OCI-LY7 (cell line): ENCODE measurements at regions not wholly inside any gene's neighbourhood (a gene's known extent, or its start where the extent isn't known, plus 50 kb on each side); places are given as distances from the start of the nearest gene placed in this dataset.

Experiments used
- CTCF ChIP-seq: fragments of 200-600 bp; sonication (generic); conservative IDR thresholded peaks from 2 replicates; pipeline ENCODE4 v1.5.1; 2014; ENCODE audit warnings: mild to moderate bottlenecking, antibody characterized with exemption, low read length, moderate library complexity, mixed read lengths
- EZH2phosphoT487 ChIP-seq: fragments of 200-600 bp; sonication (generic); IDR thresholded peaks from 2 replicates; pipeline ENCODE4 v1.6.1; 2018; ENCODE audit warnings: low read depth, borderline replicate concordance, mild to moderate bottlenecking, mixed run types, antibody characterized with exemption, low read length, moderate library complexity, mixed read lengths

- no peak for TF ChIP-seq CTCF
- TF ChIP-seq EZH2phosphoT487: no peak
Observed at GRCh38 chr2:58655152-58655551, 414.0 kb upstream of the FANCL start.
